ENCODE measurements at regions not wholly inside any gene's neighbourhood (a gene's known extent, or its start where the extent isn't known, plus 50 kb on each side); places are given as distances from the start of the nearest gene placed in this dataset.

GRCh38 chr2:16565481-16565880 is 100.2 kb downstream of the CYRIA start:
- TF ChIP-seq, protein P1, sequence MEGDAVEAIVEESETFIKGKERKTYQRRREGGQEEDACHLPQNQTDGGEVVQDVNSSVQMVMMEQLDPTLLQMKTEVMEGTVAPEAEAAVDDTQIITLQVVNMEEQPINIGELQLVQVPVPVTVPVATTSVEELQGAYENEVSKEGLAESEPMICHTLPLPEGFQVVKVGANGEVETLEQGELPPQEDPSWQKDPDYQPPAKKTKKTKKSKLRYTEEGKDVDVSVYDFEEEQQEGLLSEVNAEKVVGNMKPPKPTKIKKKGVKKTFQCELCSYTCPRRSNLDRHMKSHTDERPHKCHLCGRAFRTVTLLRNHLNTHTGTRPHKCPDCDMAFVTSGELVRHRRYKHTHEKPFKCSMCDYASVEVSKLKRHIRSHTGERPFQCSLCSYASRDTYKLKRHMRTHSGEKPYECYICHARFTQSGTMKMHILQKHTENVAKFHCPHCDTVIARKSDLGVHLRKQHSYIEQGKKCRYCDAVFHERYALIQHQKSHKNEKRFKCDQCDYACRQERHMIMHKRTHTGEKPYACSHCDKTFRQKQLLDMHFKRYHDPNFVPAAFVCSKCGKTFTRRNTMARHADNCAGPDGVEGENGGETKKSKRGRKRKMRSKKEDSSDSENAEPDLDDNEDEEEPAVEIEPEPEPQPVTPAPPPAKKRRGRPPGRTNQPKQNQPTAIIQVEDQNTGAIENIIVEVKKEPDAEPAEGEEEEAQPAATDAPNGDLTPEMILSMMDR (IDR thresholded peaks at IDR 0.05; ENCODE audit: poor library complexity, severe bottlenecking), result no peak
- no peak for TF ChIP-seq POLR2AphosphoS5 (IDR thresholded peaks at IDR 0.05)
- TF ChIP-seq EP300 (conservative IDR thresholded peaks at IDR 0.05; ENCODE audit: poor library complexity, severe bottlenecking), result no peak
- no peak for TF ChIP-seq REST (IDR thresholded peaks at IDR 0.05; ENCODE audit: borderline replicate concordance)
- TF ChIP-seq RAD21 (conservative IDR thresholded peaks at IDR 0.05), result no peak
- no peak for TF ChIP-seq EZH2 (IDR thresholded peaks at IDR 0.05; ENCODE audit: borderline replicate concordance, insufficient read depth, low read length, poor library complexity, severe bottlenecking)
- no peak for TF ChIP-seq MXI1 (conservative IDR thresholded peaks at IDR 0.05; ENCODE audit: poor library complexity, severe bottlenecking)
- TF ChIP-seq SMC3 (conservative IDR thresholded peaks at IDR 0.05; ENCODE audit: poor library complexity), result no peak
